Endothelial cell (in vitro differentiated cells): ENCODE measurements at regions not wholly inside any gene's neighbourhood (a gene's known extent, or its start where the extent isn't known, plus 50 kb on each side); places are given as distances from the start of the nearest gene placed in this dataset.

Experiments used
- DNase-seq: peaks from one replicate; pipeline ENCODE4 v3.0.0; 2021; ENCODE audit warnings: low spot score
- H3K27ac Mint-ChIP-seq: one replicate; pipeline ENCODE4 v1.8.0; 2021; ENCODE audit warnings: mixed read lengths, inconsistent platforms; ENCODE audit not compliant: unreplicated experiment
- H3K27me3 Mint-ChIP-seq: one replicate; pipeline ENCODE4 v1.8.0; 2021; ENCODE audit warnings: mild to moderate bottlenecking, moderate library complexity, mixed read lengths, inconsistent platforms; ENCODE audit not compliant: unreplicated experiment
- H3K36me3 Mint-ChIP-seq: one replicate; pipeline ENCODE4 v1.8.0; 2021; ENCODE audit warnings: mild to moderate bottlenecking, low read depth, mixed read lengths, inconsistent platforms; ENCODE audit not compliant: unreplicated experiment
- H3K4me1 Mint-ChIP-seq: one replicate; pipeline ENCODE4 v1.8.0; 2021; ENCODE audit warnings: mild to moderate bottlenecking, mixed read lengths, inconsistent platforms; ENCODE audit not compliant: unreplicated experiment
- H3K4me3 Mint-ChIP-seq: one replicate; pipeline ENCODE4 v1.8.0; 2021; ENCODE audit warnings: mild to moderate bottlenecking, mixed read lengths, inconsistent platforms; ENCODE audit not compliant: unreplicated experiment
- H3K9me3 Mint-ChIP-seq: one replicate; pipeline ENCODE4 v1.8.0; 2021; ENCODE audit warnings: mixed read lengths, inconsistent platforms; ENCODE audit not compliant: unreplicated experiment
- TF ChIP-seq, protein P1 (sequence below): fragments of 200-600 bp; sonication (generic); IDR thresholded peaks from one replicate; pipeline ENCODE4 v1.5.0; 2021; ENCODE audit warnings: antibody characterized with exemption; ENCODE audit not compliant: unreplicated experiment

DNA sequence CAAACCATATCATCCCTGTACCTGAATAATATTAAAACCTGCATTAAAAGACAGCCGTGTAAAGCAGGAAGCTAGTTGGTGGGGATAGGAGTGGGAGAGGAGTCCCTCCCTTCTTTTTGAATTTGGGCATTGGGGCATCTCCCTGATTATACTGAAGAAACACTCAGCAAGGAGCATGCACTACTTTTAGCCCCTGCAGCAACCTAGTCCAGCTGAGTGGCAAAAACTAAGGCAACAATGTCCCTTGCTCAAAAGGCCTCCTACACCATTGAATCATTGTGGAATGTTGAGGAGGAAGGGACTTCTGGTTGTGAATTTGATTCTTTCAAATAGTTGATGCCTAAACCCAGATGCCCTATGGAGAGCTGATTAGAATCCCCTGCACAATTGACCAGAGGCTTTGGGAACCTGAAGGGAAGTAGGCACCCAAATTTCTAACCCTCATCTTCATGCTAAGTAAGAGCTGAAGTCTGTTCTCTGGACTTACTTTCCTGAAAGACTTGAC lies 111.7 kb downstream of the DDX1 start:
- H3K36me3 Mint-ChIP-seq, result peaks cover 6% of the 10 kb centered on the region
- H3K27ac Mint-ChIP-seq, result peak overlapping the region; percentile 82
- H3K9me3 Mint-ChIP-seq, result no peaks in the 10 kb centered on the region
- peaks cover 9% of the 10 kb centered on the region for H3K27me3 Mint-ChIP-seq
- TF ChIP-seq, protein P1, sequence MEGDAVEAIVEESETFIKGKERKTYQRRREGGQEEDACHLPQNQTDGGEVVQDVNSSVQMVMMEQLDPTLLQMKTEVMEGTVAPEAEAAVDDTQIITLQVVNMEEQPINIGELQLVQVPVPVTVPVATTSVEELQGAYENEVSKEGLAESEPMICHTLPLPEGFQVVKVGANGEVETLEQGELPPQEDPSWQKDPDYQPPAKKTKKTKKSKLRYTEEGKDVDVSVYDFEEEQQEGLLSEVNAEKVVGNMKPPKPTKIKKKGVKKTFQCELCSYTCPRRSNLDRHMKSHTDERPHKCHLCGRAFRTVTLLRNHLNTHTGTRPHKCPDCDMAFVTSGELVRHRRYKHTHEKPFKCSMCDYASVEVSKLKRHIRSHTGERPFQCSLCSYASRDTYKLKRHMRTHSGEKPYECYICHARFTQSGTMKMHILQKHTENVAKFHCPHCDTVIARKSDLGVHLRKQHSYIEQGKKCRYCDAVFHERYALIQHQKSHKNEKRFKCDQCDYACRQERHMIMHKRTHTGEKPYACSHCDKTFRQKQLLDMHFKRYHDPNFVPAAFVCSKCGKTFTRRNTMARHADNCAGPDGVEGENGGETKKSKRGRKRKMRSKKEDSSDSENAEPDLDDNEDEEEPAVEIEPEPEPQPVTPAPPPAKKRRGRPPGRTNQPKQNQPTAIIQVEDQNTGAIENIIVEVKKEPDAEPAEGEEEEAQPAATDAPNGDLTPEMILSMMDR, result no peak
- DNase-seq, result no peak
- peaks cover 26% of the 10 kb centered on the region for H3K4me1 Mint-ChIP-seq
- no peak overlapping the region for H3K4me3 Mint-ChIP-seq

DNA sequence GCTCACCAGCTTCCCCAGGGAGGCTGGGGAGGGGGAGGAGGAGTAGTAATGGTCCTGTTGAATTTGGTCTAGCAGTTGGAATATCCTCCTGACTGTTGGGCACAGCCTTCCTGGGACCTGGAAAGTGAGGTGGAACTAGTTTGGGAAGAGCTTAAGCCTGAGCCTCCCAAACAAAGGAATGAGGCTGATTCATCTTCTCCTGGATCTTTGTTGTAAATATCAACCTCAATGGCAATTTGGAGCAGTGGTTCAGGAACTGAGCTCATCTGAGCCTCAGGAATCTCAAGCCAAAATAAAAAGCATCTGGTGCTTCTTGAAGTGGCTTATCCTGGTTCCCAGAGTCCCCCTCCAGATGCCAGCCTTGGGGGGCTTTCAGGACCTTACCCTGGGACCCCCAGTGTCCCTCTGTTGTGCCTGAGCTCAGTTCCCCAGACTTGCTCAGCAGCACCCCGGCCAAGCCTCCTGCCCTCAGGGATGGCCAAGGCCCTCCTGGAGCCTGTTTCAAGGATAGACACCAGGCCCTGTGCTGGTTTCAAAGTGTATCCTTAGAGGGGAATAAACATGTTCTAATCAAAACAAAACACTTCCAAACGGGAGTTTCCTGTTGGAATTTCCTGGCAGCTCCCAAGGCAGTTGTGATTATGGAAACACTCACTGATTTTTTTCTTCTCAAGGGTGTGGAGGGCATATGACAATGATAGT lies 112.6 kb downstream of the DDX1 start:
- Mint-ChIP-seq H3K27ac (peak overlapping the region; percentile 82), H3K4me3 (no peak overlapping the region), H3K9me3 (no peaks in the 10 kb centered on the region), H3K36me3 (peaks cover 7% of the 10 kb centered on the region), H3K4me1 (peaks cover 34% of the 10 kb centered on the region), H3K27me3 (peaks cover 9% of the 10 kb centered on the region)
- DNase-seq, result no peak
- TF ChIP-seq, protein P1, result no peak

DNA sequence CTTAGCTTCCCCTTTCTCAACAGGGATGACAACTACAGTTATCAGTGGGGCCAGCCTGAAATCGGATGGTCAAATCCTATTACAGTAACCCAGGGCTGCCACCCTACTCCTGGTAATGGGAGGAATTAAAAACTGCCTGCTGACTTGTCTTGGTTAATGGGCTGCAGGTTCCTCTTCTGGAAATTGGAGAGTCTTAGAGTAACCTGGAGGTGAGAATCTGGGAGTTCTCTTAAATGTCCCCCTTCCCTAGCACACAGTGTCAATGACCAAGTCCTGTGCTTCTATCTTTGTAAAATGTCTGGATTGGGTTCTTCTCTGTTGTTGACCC lies 113.1 kb downstream of the DDX1 start:
- no peak for DNase-seq
- H3K9me3 Mint-ChIP-seq, result no peaks in the 10 kb centered on the region
- no peak overlapping the region for H3K4me3 Mint-ChIP-seq
- peak overlapping the region; percentile 82 for H3K27ac Mint-ChIP-seq
- H3K36me3 Mint-ChIP-seq, result peaks cover 11% of the 10 kb centered on the region
- TF ChIP-seq, protein P1, result no peak
- peaks cover 39% of the 10 kb centered on the region for H3K4me1 Mint-ChIP-seq
- H3K27me3 Mint-ChIP-seq, result peaks cover 9% of the 10 kb centered on the region

DNA sequence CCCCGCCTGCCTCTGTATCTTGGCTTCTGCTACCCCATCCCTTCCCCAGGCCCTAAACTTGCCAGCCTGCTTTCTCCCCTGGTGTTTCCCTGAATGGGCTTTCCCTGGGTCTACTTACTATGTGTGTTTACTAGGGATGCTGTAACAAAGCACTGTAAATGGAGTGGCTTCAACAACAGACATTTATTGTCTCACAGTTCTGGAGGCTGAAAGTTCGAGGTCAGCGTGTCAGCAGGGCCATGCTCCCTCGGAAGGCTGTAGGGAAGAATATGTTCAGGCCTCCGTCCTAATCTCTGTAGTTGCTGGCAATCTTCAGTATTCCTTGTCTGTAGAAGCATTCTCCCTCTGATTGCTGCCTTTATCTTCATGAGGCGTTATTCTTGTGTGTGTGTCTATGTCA lies 113.6 kb downstream of the DDX1 start:
- DNase-seq, result no peak
- no peak overlapping the region for H3K27ac Mint-ChIP-seq
- TF ChIP-seq, protein P1, result no peak
- H3K4me3 Mint-ChIP-seq, result no peak overlapping the region
- no peaks in the 10 kb centered on the region for H3K9me3 Mint-ChIP-seq
- H3K36me3 Mint-ChIP-seq, result peaks cover 11% of the 10 kb centered on the region
- H3K27me3 Mint-ChIP-seq, result peaks cover 9% of the 10 kb centered on the region
- H3K4me1 Mint-ChIP-seq, result peaks cover 41% of the 10 kb centered on the region

DNA sequence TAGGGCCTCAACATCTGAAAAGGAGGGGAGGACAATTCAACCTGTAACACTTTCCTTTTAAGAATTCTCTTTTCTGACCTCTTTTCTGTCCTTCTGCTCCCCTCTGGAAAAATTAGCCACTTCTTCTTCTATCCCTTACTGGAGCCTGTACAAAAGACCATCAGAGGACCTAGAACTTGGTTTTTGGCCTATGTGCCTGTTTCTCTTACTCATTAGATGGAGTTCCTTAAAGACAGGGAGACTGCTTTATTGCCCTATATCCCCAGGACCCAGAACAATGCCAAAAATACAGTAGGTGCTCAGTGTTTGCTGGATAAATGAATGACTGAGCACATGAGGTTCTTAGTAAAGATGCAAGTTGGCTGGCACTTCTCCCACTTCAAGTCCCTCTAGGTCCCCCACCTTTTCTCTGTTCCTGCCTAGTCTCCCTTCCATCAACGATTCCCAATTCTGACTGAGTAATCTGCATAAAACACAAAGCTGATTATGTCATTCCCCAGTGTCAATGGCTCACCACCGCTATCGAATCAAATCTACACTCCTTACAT lies 114.2 kb downstream of the DDX1 start:
- Mint-ChIP-seq H3K27me3 (peaks cover 9% of the 10 kb centered on the region), H3K9me3 (no peaks in the 10 kb centered on the region), H3K36me3 (peaks cover 11% of the 10 kb centered on the region), H3K4me3 (no peak overlapping the region), H3K27ac (no peak overlapping the region), H3K4me1 (peaks cover 41% of the 10 kb centered on the region)
- TF ChIP-seq, protein P1, result no peak
- DNase-seq, result no peak
